ENCODE measurements at regions not wholly inside any gene's neighbourhood (a gene's known extent, or its start where the extent isn't known, plus 50 kb on each side); places are given as distances from the start of the nearest gene placed in this dataset.

DNA sequence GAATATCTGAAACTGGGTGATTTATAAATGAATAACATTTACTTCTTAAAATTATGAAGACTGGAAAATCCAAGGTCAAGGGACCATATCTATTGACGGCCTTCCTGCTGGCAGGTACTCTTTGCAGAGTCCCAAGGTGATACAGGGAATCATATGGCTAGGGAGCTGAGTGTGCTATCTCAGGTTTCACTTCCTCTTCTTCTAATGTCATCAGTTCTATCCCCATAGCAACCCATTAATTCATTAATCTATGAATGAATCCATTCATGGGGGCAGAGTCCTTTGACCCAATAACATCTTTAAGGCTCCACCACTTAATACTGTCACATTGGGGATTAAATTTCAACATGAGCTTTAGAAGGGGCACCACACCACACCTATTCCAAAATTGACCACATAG, 772.0 kb downstream of the HACE1 start:
- Histone ChIP-seq H3K9ac (ENCODE audit: low read depth in 1 of 2, low read length in 2 of 2) (no peak overlapping the region), H3K4me3 (ENCODE audit: low read depth in 1 of 3, low read length in 3 of 3) (no peak overlapping the region), H3K27ac (ENCODE audit: low read depth in 1 of 2, low read length in 2 of 2) (no peak overlapping the region), H3K36me3 (ENCODE audit: control insufficient read depth in 4 of 4, insufficient read depth in 3 of 4, low read depth in 1 of 4, low read length in 3 of 4) (no peaks in the 10 kb centered on the region), H3K9me3 (ENCODE audit: control insufficient read depth in 4 of 4, low read length in 3 of 4) (no peaks in the 10 kb centered on the region), H3K27me3 (ENCODE audit: control insufficient read depth in 4 of 4, insufficient read depth in 4 of 4, low read length in 3 of 4) (no peaks in the 10 kb centered on the region), H3K4me1 (ENCODE audit: control insufficient read depth in 4 of 4, insufficient read depth in 4 of 4, low read length in 3 of 4) (no peaks in the 10 kb centered on the region)
- 73% methylated on average over 1 of the region's 1 CpG for WGBS
- no peak for DNase-seq (ENCODE audit: low spot score)
- no peak for TF ChIP-seq FOXA1 (IDR thresholded peaks at IDR 0.05)
- TF ChIP-seq MAX (IDR thresholded peaks at IDR 0.05), result no peak
- no peak for TF ChIP-seq JUND (IDR thresholded peaks at IDR 0.05)
- TF ChIP-seq TAF1 (conservative IDR thresholded peaks at IDR 0.05), result no peak
- no peak for TF ChIP-seq SP1 (IDR thresholded peaks at IDR 0.05)
- TF ChIP-seq ZBTB33 (IDR thresholded peaks at IDR 0.05), result no peak
- no peak for TF ChIP-seq YY1 (IDR thresholded peaks at IDR 0.05)
- TF ChIP-seq RXRA (IDR thresholded peaks at IDR 0.05), result no peak
- no peak for TF ChIP-seq HNF4A (conservative IDR thresholded peaks at IDR 0.05)
- TF ChIP-seq HNF4G (IDR thresholded peaks at IDR 0.05), result no peak
- TF ChIP-seq FOXA2 (IDR thresholded peaks at IDR 0.05), result no peak
- no peak for TF ChIP-seq GABPA (IDR thresholded peaks at IDR 0.05 in 1 of 2, conservative IDR thresholded peaks at IDR 0.05 in 1 of 2)
- TF ChIP-seq, protein P1, sequence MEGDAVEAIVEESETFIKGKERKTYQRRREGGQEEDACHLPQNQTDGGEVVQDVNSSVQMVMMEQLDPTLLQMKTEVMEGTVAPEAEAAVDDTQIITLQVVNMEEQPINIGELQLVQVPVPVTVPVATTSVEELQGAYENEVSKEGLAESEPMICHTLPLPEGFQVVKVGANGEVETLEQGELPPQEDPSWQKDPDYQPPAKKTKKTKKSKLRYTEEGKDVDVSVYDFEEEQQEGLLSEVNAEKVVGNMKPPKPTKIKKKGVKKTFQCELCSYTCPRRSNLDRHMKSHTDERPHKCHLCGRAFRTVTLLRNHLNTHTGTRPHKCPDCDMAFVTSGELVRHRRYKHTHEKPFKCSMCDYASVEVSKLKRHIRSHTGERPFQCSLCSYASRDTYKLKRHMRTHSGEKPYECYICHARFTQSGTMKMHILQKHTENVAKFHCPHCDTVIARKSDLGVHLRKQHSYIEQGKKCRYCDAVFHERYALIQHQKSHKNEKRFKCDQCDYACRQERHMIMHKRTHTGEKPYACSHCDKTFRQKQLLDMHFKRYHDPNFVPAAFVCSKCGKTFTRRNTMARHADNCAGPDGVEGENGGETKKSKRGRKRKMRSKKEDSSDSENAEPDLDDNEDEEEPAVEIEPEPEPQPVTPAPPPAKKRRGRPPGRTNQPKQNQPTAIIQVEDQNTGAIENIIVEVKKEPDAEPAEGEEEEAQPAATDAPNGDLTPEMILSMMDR (IDR thresholded peaks at IDR 0.05; ENCODE audit: low read depth, low read length, missing input control), result no peak
- TF ChIP-seq ATF3 (IDR thresholded peaks at IDR 0.05), result no peak
- TF ChIP-seq NR2F2 (IDR thresholded peaks at IDR 0.05), result no peak
- no peak for TF ChIP-seq EGR1 (IDR thresholded peaks at IDR 0.05; ENCODE audit: low read depth in 2 of 2)
- TF ChIP-seq REST (IDR thresholded peaks at IDR 0.05), result no peak

GRCh38 chr6:104068281-104068680, 791.4 kb downstream of the HACE1 start:
- WGBS, result 69% methylated on average over 2 of the region's 2 CpGs
- no peak overlapping the region for H3K9ac ChIP-seq (ENCODE audit: low read depth in 1 of 2, low read length in 2 of 2)
- H3K27me3 ChIP-seq (ENCODE audit: control insufficient read depth in 4 of 4, insufficient read depth in 4 of 4, low read length in 3 of 4), result no peaks in the 10 kb centered on the region
- no peak overlapping the region for H3K27ac ChIP-seq (ENCODE audit: low read depth in 1 of 2, low read length in 2 of 2)
- DNase-seq (ENCODE audit: low spot score), result no peak
- H3K9me3 ChIP-seq (ENCODE audit: control insufficient read depth in 4 of 4, low read length in 3 of 4), result no peaks in the 10 kb centered on the region
- TF ChIP-seq REST (IDR thresholded peaks at IDR 0.05), result no peak
- TF ChIP-seq NR2F2 (IDR thresholded peaks at IDR 0.05), result no peak
- TF ChIP-seq TAF1 (conservative IDR thresholded peaks at IDR 0.05), result no peak
- TF ChIP-seq JUND (IDR thresholded peaks at IDR 0.05), result no peak
- TF ChIP-seq GABPA (IDR thresholded peaks at IDR 0.05 in 1 of 2, conservative IDR thresholded peaks at IDR 0.05 in 1 of 2), result no peak
- no peak for TF ChIP-seq ZBTB33 (IDR thresholded peaks at IDR 0.05)
- TF ChIP-seq RAD21 (IDR thresholded peaks at IDR 0.05), result no peak
- no peak for TF ChIP-seq HNF4G (IDR thresholded peaks at IDR 0.05)
- no peaks in the 10 kb centered on the region for H3K36me3 ChIP-seq (ENCODE audit: control insufficient read depth in 4 of 4, insufficient read depth in 3 of 4, low read depth in 1 of 4, low read length in 3 of 4)
- H3K4me1 ChIP-seq (ENCODE audit: control insufficient read depth in 4 of 4, insufficient read depth in 4 of 4, low read length in 3 of 4), result no peaks in the 10 kb centered on the region
- no peak overlapping the region for H3K4me3 ChIP-seq (ENCODE audit: low read depth in 1 of 3, low read length in 3 of 3)

All from liver (tissue), 8 donors.